PC-3 (cell line): ENCODE measurements at regions not wholly inside any gene's neighbourhood (a gene's known extent, or its start where the extent isn't known, plus 50 kb on each side); places are given as distances from the start of the nearest gene placed in this dataset.

Source experiments
- EZH2 ChIP-seq: fragments of 300-600 bp; sonication (generic); IDR thresholded peaks from one replicate; pipeline ENCODE4 v1.6.1; 2017; ENCODE audit warnings: antibody characterized with exemption, mild to moderate bottlenecking, low read length; ENCODE audit not compliant: unreplicated experiment
- EZH2phosphoT487 ChIP-seq: fragments of 300-600 bp; sonication (generic); IDR thresholded peaks from 2 replicates; pipeline ENCODE4 v1.6.1; 2018; ENCODE audit warnings: mild to moderate bottlenecking, antibody characterized with exemption, low read length, borderline replicate concordance
- TF ChIP-seq, protein P1 (sequence below): fragments of 300-600 bp; sonication (generic); conservative IDR thresholded peaks from 2 replicates; pipeline ENCODE4 v1.5.1; 2017; ENCODE audit warnings: antibody characterized with exemption, low read depth, mild to moderate bottlenecking, low read length

- TF ChIP-seq, protein P1, sequence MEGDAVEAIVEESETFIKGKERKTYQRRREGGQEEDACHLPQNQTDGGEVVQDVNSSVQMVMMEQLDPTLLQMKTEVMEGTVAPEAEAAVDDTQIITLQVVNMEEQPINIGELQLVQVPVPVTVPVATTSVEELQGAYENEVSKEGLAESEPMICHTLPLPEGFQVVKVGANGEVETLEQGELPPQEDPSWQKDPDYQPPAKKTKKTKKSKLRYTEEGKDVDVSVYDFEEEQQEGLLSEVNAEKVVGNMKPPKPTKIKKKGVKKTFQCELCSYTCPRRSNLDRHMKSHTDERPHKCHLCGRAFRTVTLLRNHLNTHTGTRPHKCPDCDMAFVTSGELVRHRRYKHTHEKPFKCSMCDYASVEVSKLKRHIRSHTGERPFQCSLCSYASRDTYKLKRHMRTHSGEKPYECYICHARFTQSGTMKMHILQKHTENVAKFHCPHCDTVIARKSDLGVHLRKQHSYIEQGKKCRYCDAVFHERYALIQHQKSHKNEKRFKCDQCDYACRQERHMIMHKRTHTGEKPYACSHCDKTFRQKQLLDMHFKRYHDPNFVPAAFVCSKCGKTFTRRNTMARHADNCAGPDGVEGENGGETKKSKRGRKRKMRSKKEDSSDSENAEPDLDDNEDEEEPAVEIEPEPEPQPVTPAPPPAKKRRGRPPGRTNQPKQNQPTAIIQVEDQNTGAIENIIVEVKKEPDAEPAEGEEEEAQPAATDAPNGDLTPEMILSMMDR, result no peak
- TF ChIP-seq EZH2 (no peak), EZH2phosphoT487 (no peak)
These were observed 359.5 kb downstream of the VRK1 start for GRCh38 chr14:97156705-97157104.
